ENCODE measurements at regions not wholly inside any gene's neighbourhood (a gene's known extent, or its start where the extent isn't known, plus 50 kb on each side); places are given as distances from the start of the nearest gene placed in this dataset.
"Not testable (repeated sequence)": the region's sequence is repeated elsewhere in the genome, so short reads cannot be mapped to it uniquely, and the experiment has no call there.

- not testable (repeated sequence) for DNase-seq (ENCODE audit: low spot score)
Measured at GRCh38 chr7:68714135-68714534, 884.1 kb upstream of the AUTS2 start.

- no peak for DNase-seq (ENCODE audit: low spot score)
Measured at GRCh38 chr7:68715907-68716306, 882.4 kb upstream of the AUTS2 start.

GRCh38 chr7:68717176-68717575 lies 881.1 kb upstream of the AUTS2 start:
- DNase-seq (ENCODE audit: low spot score): no peak

GRCh38 chr7:68718097-68718551 lies 880.2 kb upstream of the AUTS2 start:
- no peak for DNase-seq (ENCODE audit: low spot score)

- DNase-seq (ENCODE audit: low spot score): no peak
Measured at GRCh38 chr7:68720697-68721096, 877.6 kb upstream of the AUTS2 start.

GRCh38 chr7:68722044-68722443 lies 876.2 kb upstream of the AUTS2 start:
- no peak for DNase-seq (ENCODE audit: low spot score)

- no peak for DNase-seq (ENCODE audit: low spot score)
Measured at GRCh38 chr7:68724965-68725364, 873.3 kb upstream of the AUTS2 start.

GRCh38 chr7:68725843-68726785 lies 872.2 kb upstream of the AUTS2 start:
- no peak for DNase-seq (ENCODE audit: low spot score)

GRCh38 chr7:68728720-68729119 lies 869.6 kb upstream of the AUTS2 start:
- not testable (repeated sequence) for DNase-seq (ENCODE audit: low spot score)

GRCh38 chr7:68729371-68729770 lies 868.9 kb upstream of the AUTS2 start:
- DNase-seq (ENCODE audit: low spot score): no peak

- no peak for DNase-seq (ENCODE audit: low spot score)
Measured at GRCh38 chr7:68730194-68730593, 868.1 kb upstream of the AUTS2 start.

GRCh38 chr7:68730964-68731363 lies 867.3 kb upstream of the AUTS2 start:
- DNase-seq (ENCODE audit: low spot score): no peak

- no peak for DNase-seq (ENCODE audit: low spot score)
Measured at GRCh38 chr7:68733219-68734153, 864.8 kb upstream of the AUTS2 start.

GRCh38 chr7:68734431-68734830 lies 863.8 kb upstream of the AUTS2 start:
- no peak for DNase-seq (ENCODE audit: low spot score)

- no peak for DNase-seq (ENCODE audit: low spot score)
Measured at GRCh38 chr7:68739306-68739705, 859.0 kb upstream of the AUTS2 start.

GRCh38 chr7:68744036-68744435 lies 854.2 kb upstream of the AUTS2 start:
- no peak for DNase-seq (ENCODE audit: low spot score)

- no peak for DNase-seq (ENCODE audit: low spot score)
Measured at GRCh38 chr7:68748934-68749900, 849.1 kb upstream of the AUTS2 start.

GRCh38 chr7:68752485-68753178 lies 845.6 kb upstream of the AUTS2 start:
- DNase-seq (ENCODE audit: low spot score): no peak

- no peak for DNase-seq (ENCODE audit: low spot score)
Measured at GRCh38 chr7:68754414-68754813, 843.9 kb upstream of the AUTS2 start.

- DNase-seq (ENCODE audit: low spot score): no peak
Measured at GRCh38 chr7:68756986-68757495, 841.2 kb upstream of the AUTS2 start.

GRCh38 chr7:68760556-68760955 lies 837.7 kb upstream of the AUTS2 start:
- no peak for DNase-seq (ENCODE audit: low spot score)

All from germinal center (tissue), 1 donor.